ENCODE measurements at regions not wholly inside any gene's neighbourhood (a gene's known extent, or its start where the extent isn't known, plus 50 kb on each side); places are given as distances from the start of the nearest gene placed in this dataset.

DNA sequence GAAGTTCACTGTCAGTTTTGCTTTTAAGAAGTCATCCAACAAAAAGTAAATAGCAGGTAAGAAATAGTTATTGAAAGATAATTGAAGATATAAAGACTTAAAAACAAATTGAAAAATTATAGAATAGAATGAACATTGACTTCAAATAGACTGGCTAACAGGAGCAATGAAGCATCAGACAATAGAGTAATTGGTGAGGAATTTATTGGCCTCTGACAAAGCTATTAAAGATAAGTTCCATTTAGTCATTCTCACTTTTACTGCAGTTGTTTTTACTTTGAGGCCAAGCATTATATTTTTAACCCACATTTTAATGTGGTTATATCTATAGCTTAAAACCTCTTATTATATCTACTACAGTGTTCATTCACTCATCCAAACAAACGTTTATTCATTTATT, 228.8 kb upstream of the ADGRL2 start:
- TF ChIP-seq, protein P1, sequence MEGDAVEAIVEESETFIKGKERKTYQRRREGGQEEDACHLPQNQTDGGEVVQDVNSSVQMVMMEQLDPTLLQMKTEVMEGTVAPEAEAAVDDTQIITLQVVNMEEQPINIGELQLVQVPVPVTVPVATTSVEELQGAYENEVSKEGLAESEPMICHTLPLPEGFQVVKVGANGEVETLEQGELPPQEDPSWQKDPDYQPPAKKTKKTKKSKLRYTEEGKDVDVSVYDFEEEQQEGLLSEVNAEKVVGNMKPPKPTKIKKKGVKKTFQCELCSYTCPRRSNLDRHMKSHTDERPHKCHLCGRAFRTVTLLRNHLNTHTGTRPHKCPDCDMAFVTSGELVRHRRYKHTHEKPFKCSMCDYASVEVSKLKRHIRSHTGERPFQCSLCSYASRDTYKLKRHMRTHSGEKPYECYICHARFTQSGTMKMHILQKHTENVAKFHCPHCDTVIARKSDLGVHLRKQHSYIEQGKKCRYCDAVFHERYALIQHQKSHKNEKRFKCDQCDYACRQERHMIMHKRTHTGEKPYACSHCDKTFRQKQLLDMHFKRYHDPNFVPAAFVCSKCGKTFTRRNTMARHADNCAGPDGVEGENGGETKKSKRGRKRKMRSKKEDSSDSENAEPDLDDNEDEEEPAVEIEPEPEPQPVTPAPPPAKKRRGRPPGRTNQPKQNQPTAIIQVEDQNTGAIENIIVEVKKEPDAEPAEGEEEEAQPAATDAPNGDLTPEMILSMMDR (IDR thresholded peaks at IDR 0.05; ENCODE audit: low read length) = no peak
- no peak for TF ChIP-seq EZH2phosphoT487 (IDR thresholded peaks at IDR 0.05; ENCODE audit: low read length)
- TF ChIP-seq EZH2 (optimal IDR thresholded peaks at IDR 0.05; ENCODE audit: low read depth, low read length) = no peak

Data from MM.1S (cell line).